Spleen (tissue), 11 donors: ENCODE measurements at regions not wholly inside any gene's neighbourhood (a gene's known extent, or its start where the extent isn't known, plus 50 kb on each side); places are given as distances from the start of the nearest gene placed in this dataset.

ENCODE experiments used
- DNase-seq: peaks from one replicate; pipeline ENCODE4 v3.0.0-alpha.2; 2020
- H3K27ac ChIP-seq, 8 donors: fragments of 200-600 bp; sonication (generic) in 7 of 8; 1 replicate in 4 of 8; 2 replicates in 4 of 8; pipeline versions ENCODE4 v1.5.0 to v1.8.0; 2016 to 2021; ENCODE audit warnings: inconsistent platforms in 4 of 8, mild to moderate bottlenecking in 4 of 8, moderate library complexity in 1 of 8
- H3K27me3 ChIP-seq, 7 donors: fragments of 200-600 bp; sonication (generic) in 6 of 7; replicated peaks in 1 of 7; 1 replicate in 4 of 7; 2 replicates in 3 of 7; pipeline versions ENCODE4 v1.5.0 to v1.8.0; 2016 to 2021; ENCODE audit warnings: inconsistent platforms in 3 of 7, mild to moderate bottlenecking in 1 of 7
- H3K36me3 ChIP-seq, 6 donors: fragments of 200-600 bp; sonication (generic) in 5 of 6; 1 replicate in 4 of 6; 2 replicates in 2 of 6; pipeline versions ENCODE4 v1.5.0 to v1.8.0; 2016 to 2021; ENCODE audit warnings: inconsistent platforms in 2 of 6
- H3K4me1 ChIP-seq, 6 donors: fragments of 200-600 bp; sonication (generic) in 5 of 6; 1 replicate in 3 of 6; 2 replicates in 3 of 6; pipeline versions ENCODE4 v1.5.0 to v1.8.0; 2016 to 2021; ENCODE audit warnings: inconsistent platforms in 3 of 6
- H3K4me3 ChIP-seq, 8 donors: fragments of 200-600 bp; sonication (generic) in 7 of 8; 1 replicate in 4 of 8; 2 replicates in 4 of 8; pipeline versions ENCODE4 v1.5.0 to v1.8.0; 2016 to 2021; ENCODE audit warnings: inconsistent platforms in 4 of 8, mild to moderate bottlenecking in 4 of 8, moderate library complexity in 2 of 8
- H3K9me3 ChIP-seq, 8 donors: fragments of 200-600 bp; sonication (generic) in 7 of 8; 1 replicate in 4 of 8; 2 replicates in 4 of 8; pipeline versions ENCODE4 v1.5.0 to v1.8.0; 2016 to 2021; ENCODE audit warnings: inconsistent platforms in 4 of 8
- CTCF ChIP-seq, 11 experiments: fragments of 200-600 bp in 7 of 11; fragments of 450-650 bp in 4 of 11; sonication (generic) in 4 of 11; IDR thresholded peaks in 8 of 11; conservative IDR thresholded peaks in 3 of 11; 1 replicate in 7 of 11; 2 replicates in 4 of 11; pipeline versions ENCODE4 v1.4.0 to v1.8.0; 2016 to 2021; ENCODE audit warnings: antibody characterized with exemption in 11 of 11, inconsistent platforms in 4 of 11, mild to moderate bottlenecking in 1 of 11
- POLR2A ChIP-seq, 3 donors: fragments of 450-650 bp; IDR thresholded peaks; one replicate each; pipeline ENCODE4 v1.5.1; 2017; ENCODE audit warnings: antibody characterized with exemption in 3 of 3, mild to moderate bottlenecking in 1 of 3
- POLR2AphosphoS5 ChIP-seq, 3 donors: sonication (generic); formaldehyde crosslinking; IDR thresholded peaks; one replicate each; pipeline ENCODE4 v1.5.1; 2017; ENCODE audit warnings: antibody characterized with exemption in 3 of 3
- WGBS, 5 donors: extraction: QIAGEN DNeasy Blood & Tissue Kit in 3 of 5; methylation state at CpG; one replicate each; pipeline versions ENCODE4 v1.1.5 to v1.1.7; 2013 to 2018; 5-methylcytosine and 5-hydroxymethylcytosine counted together
- intact Hi-C: fragments of 100-400 bp; cut with DNase I; formaldehyde crosslinking; loops from one replicate; pipeline ENCODE4 v1.15.0; 2023; ENCODE audit warnings: low total_unique reads
- donor health status: healthy with polysubstance abuse.
- donor health status: DM: no; HTN: no; CAD: no; lungs with moderate emphysema.
- donor health status: DM: no; HTN: no; CAD: no.
- donor health status: Bipolar disorder and iron deficiency.
- donor health status: healthy.
- donor health status: DM: no; HTN: no; CAD: no.
- donor health status: DM: yes; HTN: yes; CAD: no.

GRCh38 chr3:151558661-151559060 lies 97.8 kb upstream of the IGSF10 start:
- no peaks in the 10 kb centered on the region for H3K27me3 ChIP-seq
- H3K36me3 ChIP-seq = no peaks in the 10 kb centered on the region
- no peaks in the 10 kb centered on the region for H3K9me3 ChIP-seq
- DNase-seq = no peak
- no peak overlapping the region for H3K27ac ChIP-seq
- no peaks in the 10 kb centered on the region for H3K4me1 ChIP-seq
- no peak overlapping the region for H3K4me3 ChIP-seq
- TF ChIP-seq CTCF (IDR thresholded peaks at IDR 0.05 in 8 of 11, conservative IDR thresholded peaks at IDR 0.05 in 3 of 11) = no peak
- TF ChIP-seq POLR2A (IDR thresholded peaks at IDR 0.05) = no peak
- TF ChIP-seq POLR2AphosphoS5 (IDR thresholded peaks at IDR 0.05) = no peak
- intact Hi-C loops = loop anchor here (2.0 kb wide), 1 partner anchor 56 kb away; no protein-coding TSS in a partner anchor

- Histone ChIP-seq H3K4me1 (no peaks in the 10 kb centered on the region), H3K27ac (no peak overlapping the region), H3K36me3 (no peaks in the 10 kb centered on the region), H3K27me3 (no peaks in the 10 kb centered on the region), H3K4me3 (no peak overlapping the region), H3K9me3 (no peaks in the 10 kb centered on the region)
- intact Hi-C loops = no loop called here
- 52 to 70% (median 57%) methylated on average over 2 of the region's 2 CpGs for WGBS, 5 donors
- TF ChIP-seq CTCF (IDR thresholded peaks at IDR 0.05 in 8 of 11, conservative IDR thresholded peaks at IDR 0.05 in 3 of 11) (no peak), POLR2AphosphoS5 (IDR thresholded peaks at IDR 0.05) (no peak), POLR2A (IDR thresholded peaks at IDR 0.05) (no peak)
- no peak for DNase-seq
Observed at GRCh38 chr3:151557068-151557840, 96.4 kb upstream of the IGSF10 start.

GRCh38 chr3:151556596-151556995 lies 95.7 kb upstream of the IGSF10 start:
- TF ChIP-seq POLR2A (IDR thresholded peaks at IDR 0.05) (no peak), POLR2AphosphoS5 (IDR thresholded peaks at IDR 0.05) (no peak), CTCF (IDR thresholded peaks at IDR 0.05 in 8 of 11, conservative IDR thresholded peaks at IDR 0.05 in 3 of 11) (no peak)
- H3K4me1 ChIP-seq = no peaks in the 10 kb centered on the region
- no peak overlapping the region for H3K4me3 ChIP-seq
- WGBS, 5 donors = 52 to 81% (median 61%) methylated on average over 3 of the region's 3 CpGs
- H3K36me3 ChIP-seq = no peaks in the 10 kb centered on the region
- intact Hi-C loops = no loop called here
- no peak overlapping the region for H3K27ac ChIP-seq
- no peaks in the 10 kb centered on the region for H3K9me3 ChIP-seq
- no peaks in the 10 kb centered on the region for H3K27me3 ChIP-seq
- no peak for DNase-seq

- Histone ChIP-seq H3K9me3 (no peaks in the 10 kb centered on the region), H3K4me3 (no peak overlapping the region), H3K27me3 (no peaks in the 10 kb centered on the region), H3K27ac (no peak overlapping the region), H3K36me3 (no peaks in the 10 kb centered on the region), H3K4me1 (no peaks in the 10 kb centered on the region)
- TF ChIP-seq POLR2A (IDR thresholded peaks at IDR 0.05) = no peak
- no peak for TF ChIP-seq POLR2AphosphoS5 (IDR thresholded peaks at IDR 0.05)
- no peak for TF ChIP-seq CTCF (IDR thresholded peaks at IDR 0.05 in 8 of 11, conservative IDR thresholded peaks at IDR 0.05 in 3 of 11)
- WGBS, 5 donors = 81 to 96% (median 86%) methylated on average over 2 of the region's 2 CpGs
- no peak for DNase-seq
- intact Hi-C loops = no loop called here
Observed at GRCh38 chr3:151555523-151555922, 94.7 kb upstream of the IGSF10 start.
